GM03348 (cell line): ENCODE measurements at regions not wholly inside any gene's neighbourhood (a gene's known extent, or its start where the extent isn't known, plus 50 kb on each side); places are given as distances from the start of the nearest gene placed in this dataset.
A peak's percentile ranks its signal among the peaks of the same experiment; 100 is the strongest.

Source experiments
- DNase-seq: peaks from one replicate; pipeline ENCODE4 v3.0.0; 2012; ENCODE audit warnings: low spot score

- DNase-seq, result peak; percentile 73
Measured at GRCh38 chr2:160956243-160956802, 203.9 kb upstream of the TANK start.

DNA sequence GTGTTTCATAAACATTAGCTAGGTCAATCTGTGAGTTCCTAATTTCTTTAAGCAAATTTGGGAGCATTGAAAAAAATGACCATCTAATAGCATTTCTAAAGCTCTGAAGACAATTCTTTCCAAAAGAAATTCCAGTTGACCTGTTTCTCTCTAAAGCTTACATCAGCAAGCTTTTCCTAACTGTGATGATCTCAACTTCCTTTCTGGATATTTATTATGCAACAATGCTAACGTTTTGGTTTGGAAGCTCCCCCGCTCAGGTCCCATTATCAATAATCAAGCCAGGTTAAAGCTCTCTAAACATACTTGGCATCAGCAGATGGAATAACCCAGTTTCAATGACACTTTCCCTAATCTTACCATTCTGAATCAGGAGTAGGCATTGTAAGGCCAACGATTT lies 196.3 kb upstream of the TANK start:
- no peak for DNase-seq

DNA sequence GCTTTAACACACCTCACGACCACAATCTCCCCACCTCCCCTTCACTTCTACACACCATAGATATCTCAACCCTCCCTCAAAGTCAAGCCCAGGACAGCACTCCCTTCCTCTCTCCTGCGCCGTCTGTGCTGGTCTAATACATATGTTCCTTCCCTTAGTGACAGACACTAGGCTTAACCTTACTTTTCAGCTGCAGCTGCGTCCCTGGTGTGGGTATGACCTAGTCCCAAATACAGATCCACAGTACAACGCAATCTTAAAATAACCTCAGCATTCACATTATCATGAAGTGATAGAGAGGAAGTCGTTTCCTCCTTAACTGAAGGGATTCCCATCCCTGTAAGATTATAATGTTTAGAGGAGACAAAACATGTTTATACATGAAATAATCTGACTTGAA lies 192.7 kb upstream of the TANK start:
- no peak for DNase-seq

- no peak for DNase-seq
Measured at GRCh38 chr2:160968183-160968582, 192.0 kb upstream of the TANK start.

- DNase-seq, result peak; percentile 78
Measured at GRCh38 chr2:160970052-160970965, 189.9 kb upstream of the TANK start.

GRCh38 chr2:160973991-160974390 lies 186.2 kb upstream of the TANK start:
- no peak for DNase-seq

GRCh38 chr2:160974803-160975202 lies 185.4 kb upstream of the TANK start:
- DNase-seq, result no peak

GRCh38 chr2:160976797-160977196 lies 183.4 kb upstream of the TANK start:
- no peak for DNase-seq

- no peak for DNase-seq
Measured at GRCh38 chr2:160977376-160977775, 182.9 kb upstream of the TANK start.

DNA sequence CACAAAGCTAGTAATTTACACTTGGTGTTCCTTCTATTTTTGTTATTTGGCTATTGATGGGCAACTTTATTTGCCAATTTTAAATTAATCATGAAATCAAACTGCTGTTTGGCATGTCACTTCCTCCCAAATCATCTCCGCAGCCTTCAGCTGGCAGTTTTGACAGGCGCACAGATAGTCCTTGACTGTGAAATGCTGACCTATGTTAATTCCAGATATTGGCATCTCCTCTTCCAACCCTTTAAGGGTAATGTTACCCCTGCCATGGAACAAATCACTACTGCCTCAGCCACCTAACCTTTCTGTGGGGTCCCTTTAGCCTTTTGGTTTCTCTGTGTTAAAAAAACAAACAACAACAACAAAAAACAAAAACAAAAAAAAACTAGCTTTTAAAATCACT lies 182.4 kb upstream of the TANK start:
- DNase-seq, result no peak

DNA sequence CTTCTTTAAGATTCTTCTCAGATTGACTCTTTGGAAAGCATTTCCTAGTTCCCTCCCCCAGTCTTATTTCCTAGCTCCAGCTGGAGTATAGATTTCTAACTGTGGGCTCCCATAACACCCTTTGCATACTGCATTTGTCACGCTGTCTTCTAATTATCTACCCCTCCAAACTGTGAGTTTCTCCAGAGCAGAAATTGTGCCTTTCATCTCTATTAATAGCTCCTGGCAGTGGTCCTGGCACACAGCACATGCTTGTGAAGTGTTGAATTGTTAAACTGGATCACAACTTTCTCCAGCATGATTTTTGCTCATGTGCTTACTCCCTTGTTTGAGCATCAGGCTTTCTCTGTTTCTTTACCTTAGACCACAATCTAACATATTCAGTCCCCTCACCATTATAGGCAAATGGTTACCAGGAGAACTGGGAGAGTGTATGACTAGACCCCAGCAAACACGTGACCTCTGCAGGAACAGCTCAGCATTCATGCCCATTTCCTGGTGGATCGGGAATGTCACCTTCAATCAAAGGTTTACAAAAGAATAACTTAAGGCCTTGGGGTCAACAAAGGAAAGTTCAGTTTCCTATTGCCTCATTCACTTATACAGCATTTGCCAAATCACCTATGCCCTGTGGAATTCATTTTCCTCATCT lies 175.7 kb upstream of the TANK start:
- no peak for DNase-seq

DNA sequence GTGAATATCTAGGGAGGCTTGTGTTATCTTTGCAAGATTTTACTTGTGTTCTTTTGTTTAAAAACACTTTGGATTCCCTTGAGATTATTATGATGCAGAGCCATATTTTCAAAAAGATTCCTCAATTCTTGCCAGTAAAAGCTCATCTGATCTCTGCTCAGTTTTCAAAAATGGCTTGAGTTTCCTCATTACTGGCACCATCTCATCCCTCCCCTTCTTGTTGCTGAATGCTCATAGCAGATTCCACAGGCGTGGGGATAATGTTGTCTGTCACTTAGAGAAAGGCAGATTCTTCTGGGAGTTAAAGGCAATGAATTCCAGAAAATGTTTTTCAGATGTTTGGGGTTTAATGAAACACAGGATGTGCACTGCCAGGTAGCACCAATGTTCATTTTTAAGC lies 170.4 kb upstream of the TANK start:
- DNase-seq, result peak; percentile 13

- no peak for DNase-seq
Measured at GRCh38 chr2:160993654-160994061, 166.6 kb upstream of the TANK start.

DNA sequence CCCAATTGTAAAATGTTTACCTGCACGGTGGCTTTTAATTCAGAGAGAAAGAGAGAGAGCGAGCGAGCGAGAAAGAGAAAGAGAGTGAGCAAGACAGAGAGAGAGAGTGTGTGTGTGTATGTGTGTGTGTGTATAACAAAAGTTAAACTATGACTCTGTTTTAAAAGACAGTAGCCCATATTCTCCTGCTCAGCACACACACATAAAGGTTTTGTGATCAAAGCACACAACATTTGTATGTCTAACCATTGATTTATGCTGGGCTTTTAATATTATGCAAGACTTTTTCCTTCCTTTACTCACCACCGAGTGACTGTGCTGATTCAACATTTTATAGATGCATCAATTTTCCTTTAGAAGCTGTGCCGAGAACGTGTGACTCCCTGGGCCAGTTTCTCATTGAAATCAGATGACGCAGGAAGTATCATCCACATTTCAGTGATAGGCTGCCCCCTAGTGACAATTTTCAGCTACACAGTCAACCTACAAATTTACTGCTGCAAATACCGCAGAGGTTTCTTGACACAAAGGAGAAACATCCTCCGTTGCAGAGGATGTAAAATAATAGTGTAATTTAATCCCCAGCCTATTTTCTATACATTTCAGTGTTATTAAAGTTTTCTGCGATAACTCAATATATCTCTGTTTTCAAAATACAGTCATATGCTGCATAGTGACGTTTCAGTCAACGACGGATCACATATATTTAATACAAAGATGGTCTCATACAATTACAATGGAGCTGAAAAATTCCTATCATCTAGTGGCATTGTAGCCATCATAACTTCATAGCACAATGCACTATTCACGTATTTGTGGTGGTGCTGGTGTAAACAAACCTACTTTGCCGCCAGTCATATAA lies 165.9 kb upstream of the TANK start:
- peak; percentile 84 for DNase-seq

- DNase-seq, result no peak
Measured at GRCh38 chr2:160996584-160996983, 163.6 kb upstream of the TANK start.

DNA sequence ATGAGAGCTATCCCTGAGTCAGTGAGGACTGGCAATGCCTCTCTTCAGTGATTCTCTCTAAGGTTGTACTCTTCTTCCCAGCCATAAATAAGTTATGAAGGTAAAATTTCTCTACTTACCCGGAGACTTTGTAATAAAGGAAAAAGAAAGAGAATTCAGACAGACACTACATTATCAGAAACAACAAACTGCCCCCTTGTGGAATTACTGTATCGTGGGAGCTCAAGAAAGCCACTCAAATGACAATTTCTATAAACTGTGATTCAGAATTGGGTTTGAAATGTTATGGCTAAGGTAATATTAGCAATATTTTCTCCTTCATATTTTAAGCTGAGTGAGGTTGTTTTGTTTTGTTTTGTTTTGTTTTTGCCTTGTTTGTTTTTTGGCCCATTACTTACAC lies 155.8 kb upstream of the TANK start:
- DNase-seq, result peak; percentile 45

DNA sequence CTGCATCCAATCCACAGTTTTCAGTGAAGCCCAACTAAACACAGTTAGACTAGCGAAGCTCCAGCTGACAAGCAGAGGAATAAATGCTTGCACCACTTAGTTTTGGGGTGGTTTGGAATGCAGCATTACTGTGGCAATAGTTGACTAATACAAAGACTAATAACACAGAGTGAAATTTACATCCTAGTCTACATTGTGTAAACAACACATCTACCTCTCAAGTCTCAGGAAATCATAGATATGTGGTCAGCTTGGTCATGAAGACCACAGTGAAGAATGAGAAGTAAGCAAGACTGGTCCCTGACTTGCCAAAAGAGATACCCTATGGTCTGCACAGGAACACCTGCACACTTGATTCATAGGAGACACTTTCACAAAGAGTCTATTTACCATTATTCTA lies 155.1 kb upstream of the TANK start:
- DNase-seq, result peak; percentile 3

- DNase-seq, result no peak
Measured at GRCh38 chr2:161008311-161008710, 151.9 kb upstream of the TANK start.

- DNase-seq, result no peak
Measured at GRCh38 chr2:161010503-161011015, 149.7 kb upstream of the TANK start.

- DNase-seq, result no peak
Measured at GRCh38 chr2:161017780-161018470, 142.3 kb upstream of the TANK start.

- no peak for DNase-seq
Measured at GRCh38 chr2:161019311-161019710, 140.9 kb upstream of the TANK start.
